ENCODE measurements at regions not wholly inside any gene's neighbourhood (a gene's known extent, or its start where the extent isn't known, plus 50 kb on each side); places are given as distances from the start of the nearest gene placed in this dataset.

GRCh38 chr9:81174023-81174422, 515.3 kb downstream of the TLE1 start:
- ATAC-seq (no peak), DNase-seq (ENCODE audit: low spot score) (no peak)
- intact Hi-C loops (cut with DNase I) = no loop called here

GRCh38 chr9:81171689-81172088, 517.7 kb downstream of the TLE1 start:
- intact Hi-C loops (cut with DNase I) = no loop called here
- no peak for DNase-seq (ENCODE audit: low spot score)
- ATAC-seq = no peak

DNA sequence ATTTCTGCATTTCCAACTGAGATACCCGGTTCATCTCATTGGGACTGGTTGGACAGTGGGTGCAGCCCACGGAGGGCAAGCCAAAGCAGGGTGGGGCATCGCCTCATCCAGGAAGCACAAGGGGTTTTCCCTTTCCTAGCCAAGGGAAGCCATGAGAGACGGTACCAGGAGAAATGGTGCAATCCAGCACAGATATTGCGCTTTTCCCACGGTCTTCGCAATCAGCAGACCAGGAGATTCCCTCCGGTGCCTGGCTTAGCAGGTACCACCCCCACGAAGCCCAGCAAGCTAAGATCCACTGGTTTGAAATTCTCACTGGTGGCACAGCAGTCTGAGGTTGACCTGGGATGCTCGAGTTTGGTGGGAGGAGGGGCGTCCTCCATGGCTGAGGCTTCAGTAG, 527.0 kb downstream of the TLE1 start:
- ATAC-seq (no peak), DNase-seq (ENCODE audit: low spot score) (no peak)
- intact Hi-C loops (cut with DNase I) = no loop called here

DNA sequence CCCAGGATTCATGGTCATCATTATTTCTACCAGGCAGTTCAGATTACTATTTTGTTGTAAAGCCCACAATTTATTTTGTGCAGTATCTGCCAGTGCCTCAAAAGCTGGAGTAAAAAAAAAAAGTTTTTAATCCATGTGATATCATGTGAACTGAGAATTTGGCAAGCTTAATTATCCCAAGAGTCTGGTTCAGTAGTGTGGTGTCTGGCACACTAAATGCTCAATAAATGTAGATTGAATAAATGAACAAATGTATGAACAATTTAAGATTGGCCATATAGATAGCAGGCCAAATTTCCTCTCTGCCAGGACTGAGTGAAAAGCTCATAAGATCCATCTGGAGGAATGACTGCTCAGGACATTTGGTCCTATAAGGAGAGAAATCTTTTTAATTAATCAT, 533.0 kb downstream of the TLE1 start:
- no peak for DNase-seq (ENCODE audit: low spot score)
- ATAC-seq = no peak
- intact Hi-C loops (cut with DNase I) = no loop called here

DNA sequence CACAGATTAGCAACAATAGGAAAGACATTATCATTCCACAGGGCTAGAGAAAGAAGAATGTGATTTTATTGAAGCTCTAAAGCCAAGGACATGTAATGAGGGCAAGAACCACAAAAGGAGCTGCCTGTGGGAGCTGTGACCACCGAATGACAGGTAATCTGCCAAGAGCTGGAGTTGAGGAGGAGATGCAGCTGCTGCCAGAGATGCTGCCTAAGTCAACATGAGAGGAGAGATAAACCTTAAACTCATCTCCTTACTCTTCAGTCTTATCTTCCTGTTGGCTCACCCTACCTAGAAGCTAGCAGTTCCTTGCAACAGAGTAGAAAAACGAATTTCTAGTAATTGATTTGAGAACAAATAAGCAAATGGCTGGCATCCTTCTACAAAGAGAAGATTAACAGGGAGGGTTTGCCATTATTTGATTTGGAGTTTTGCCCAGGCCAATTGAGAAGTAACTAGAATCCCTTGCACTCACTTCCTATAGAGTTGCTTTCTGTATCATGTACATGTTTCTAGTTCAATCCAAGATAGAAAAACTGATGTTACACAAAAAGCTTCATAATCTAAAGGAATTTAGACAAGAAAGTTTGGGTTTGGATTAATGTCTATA, 539.2 kb downstream of the TLE1 start:
- intact Hi-C loops (cut with DNase I) = no loop called here
- DNase-seq (ENCODE audit: low spot score) (no peak), ATAC-seq (no peak)

DNA sequence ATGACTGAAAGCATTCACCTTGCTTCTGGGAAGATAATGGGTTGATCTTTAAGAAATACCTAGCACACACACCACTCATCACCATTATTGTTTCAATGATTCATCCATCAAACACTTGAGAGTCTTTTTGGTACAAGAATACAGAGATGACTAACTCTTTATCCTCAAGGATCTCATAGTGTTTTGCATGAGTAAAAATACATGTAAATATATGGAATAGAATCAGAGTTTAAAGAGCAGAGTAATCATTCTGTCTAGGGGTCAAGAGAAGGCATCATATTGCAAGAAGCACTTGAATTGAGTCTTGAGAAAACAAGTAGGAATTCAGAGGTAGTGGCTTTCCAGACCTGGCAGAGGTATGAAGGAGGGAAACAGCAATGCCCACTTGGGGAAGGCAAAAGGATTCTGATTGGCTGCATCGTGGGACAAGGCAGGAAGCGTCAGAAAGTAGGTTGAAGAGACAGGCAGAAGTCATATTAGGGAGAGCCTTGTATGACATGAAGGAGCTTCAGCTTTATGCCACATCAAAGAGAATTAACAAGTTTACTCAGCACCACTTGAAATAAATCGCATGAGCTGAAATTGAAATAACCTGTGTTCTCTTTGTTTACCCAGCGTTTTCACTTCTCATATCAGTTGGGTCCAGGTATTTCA, 542.5 kb downstream of the TLE1 start:
- ATAC-seq (no peak), DNase-seq (ENCODE audit: low spot score) (no peak)
- intact Hi-C loops (cut with DNase I) = no loop called here

DNA sequence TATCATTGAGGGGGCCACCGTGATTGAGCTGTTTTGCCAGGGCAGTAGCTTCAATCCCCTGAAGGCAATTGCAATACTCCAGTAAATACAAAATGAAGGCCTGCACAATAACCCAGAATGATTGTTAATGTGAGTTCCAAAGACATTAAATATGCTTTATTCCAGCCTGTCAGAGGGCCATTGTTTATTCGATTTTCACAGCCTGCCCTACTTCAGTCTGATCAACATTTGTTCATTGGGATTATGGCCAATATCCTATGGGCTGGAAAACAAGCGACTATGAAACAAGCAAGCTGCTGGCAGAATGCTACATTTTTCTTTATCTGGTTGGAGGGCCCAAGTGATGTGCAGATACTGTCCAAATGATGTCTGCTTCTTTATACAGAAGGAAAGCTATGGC, 543.1 kb downstream of the TLE1 start:
- DNase-seq (ENCODE audit: low spot score) = no peak
- intact Hi-C loops (cut with DNase I) = no loop called here
- no peak for ATAC-seq

GRCh38 chr9:81145331-81145963, 543.9 kb downstream of the TLE1 start:
- DNase-seq (ENCODE audit: low spot score) (no peak), ATAC-seq (no peak)
- intact Hi-C loops (cut with DNase I) = no loop called here

GRCh38 chr9:81141961-81142360, 547.4 kb downstream of the TLE1 start:
- intact Hi-C loops (cut with DNase I) = no loop called here
- no peak for DNase-seq (ENCODE audit: low spot score)
- no peak for ATAC-seq

- ATAC-seq (no peak), DNase-seq (ENCODE audit: low spot score) (no peak)
- intact Hi-C loops (cut with DNase I) = no loop called here
Measured at GRCh38 chr9:81137976-81138568, 551.3 kb downstream of the TLE1 start.

GRCh38 chr9:81132796-81133195, 556.6 kb downstream of the TLE1 start:
- ATAC-seq (no peak), DNase-seq (ENCODE audit: low spot score) (no peak)
- intact Hi-C loops (cut with DNase I) = no loop called here

DNA sequence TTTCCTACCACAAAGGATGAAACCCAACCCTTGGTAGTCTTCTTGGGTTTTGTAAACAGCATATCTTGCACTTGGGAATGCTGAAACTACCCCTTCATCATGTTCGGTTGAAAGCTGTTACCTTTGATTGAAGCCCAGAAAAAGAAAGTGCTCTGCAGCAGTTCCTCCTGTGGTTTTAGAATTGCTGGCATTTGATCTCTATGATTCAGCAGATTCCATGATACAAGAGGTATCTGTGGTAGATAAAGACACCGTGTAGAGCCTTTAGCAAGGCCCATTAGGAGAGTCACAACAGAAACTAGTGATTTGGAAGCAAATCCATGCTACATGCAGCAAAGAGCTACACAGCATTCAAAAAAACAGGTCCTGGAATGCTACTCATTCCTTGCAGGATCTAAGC, 557.0 kb downstream of the TLE1 start:
- DNase-seq (ENCODE audit: low spot score) (no peak), ATAC-seq (no peak)
- intact Hi-C loops (cut with DNase I) = no loop called here

DNA sequence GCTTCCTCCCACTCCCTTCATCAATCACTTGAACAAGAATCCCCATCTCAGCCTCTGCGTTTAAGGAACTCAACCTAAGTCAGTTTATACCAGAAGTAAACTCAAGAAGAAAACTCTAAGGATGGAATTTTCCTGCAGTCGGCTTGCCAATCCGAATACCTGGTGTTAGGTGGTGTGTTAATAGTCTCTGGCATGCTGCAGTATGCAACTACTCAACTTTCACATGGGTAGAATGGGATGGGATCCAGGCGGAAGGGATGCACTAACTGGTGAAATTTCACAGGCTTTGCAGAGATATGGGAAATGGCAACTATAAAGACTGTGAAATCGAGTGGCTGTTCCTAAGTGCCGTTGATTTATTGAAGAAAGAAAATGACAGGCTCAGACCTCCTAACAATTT, 560.6 kb downstream of the TLE1 start:
- DNase-seq (ENCODE audit: low spot score) (no peak), ATAC-seq (no peak)
- intact Hi-C loops (cut with DNase I) = no loop called here

DNA sequence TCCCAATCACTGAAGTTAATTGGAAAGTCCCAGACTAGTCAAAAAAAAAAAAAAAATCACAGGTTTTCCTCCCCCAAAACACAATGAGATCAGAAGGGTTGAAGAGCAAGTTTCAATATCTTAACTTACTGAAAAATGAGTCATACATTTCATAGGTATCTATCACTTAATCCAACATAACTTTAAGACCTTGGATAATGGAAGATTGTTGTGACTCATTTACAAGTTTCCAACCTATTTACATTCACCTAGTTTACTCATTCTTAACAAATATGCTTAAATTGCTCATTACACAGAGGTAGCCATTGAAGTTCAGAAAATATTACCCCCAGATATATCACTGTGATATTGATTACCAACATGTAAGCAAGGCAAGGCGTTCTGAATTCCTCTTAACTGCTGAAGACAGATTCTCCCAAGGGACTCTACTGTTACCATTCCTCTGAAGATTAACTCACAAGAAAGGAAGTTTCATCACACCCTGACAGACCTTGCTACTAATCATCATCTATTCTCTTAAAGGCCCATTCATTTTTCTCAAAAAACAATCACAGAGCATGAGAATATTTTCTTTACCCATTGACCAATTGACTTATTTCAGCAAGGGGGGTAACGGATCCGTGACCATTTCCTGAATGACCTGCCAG, 563.8 kb downstream of the TLE1 start:
- DNase-seq (ENCODE audit: low spot score) (no peak), ATAC-seq (no peak)
- intact Hi-C loops (cut with DNase I) = no loop called here

DNA sequence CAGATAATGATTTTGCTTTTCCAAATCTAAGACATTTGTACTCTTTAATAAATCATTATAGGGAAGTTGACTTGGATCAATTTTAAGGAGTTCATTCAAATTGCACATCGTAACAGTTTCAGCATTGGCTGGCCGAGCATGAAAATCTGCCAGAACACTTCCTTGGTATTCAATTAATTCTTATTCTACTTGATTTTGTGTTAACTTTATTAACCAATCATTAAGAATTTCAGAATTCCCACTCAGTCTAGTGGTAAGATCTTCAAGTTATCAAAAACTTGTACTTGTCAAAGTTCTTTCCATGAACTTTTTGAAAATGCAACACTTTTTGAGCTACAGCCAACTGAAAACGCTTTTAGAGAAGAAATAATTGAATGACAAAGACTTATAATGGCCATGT, 565.8 kb downstream of the TLE1 start:
- ATAC-seq (no peak), DNase-seq (ENCODE audit: low spot score) (no peak)
- intact Hi-C loops (cut with DNase I) = no loop called here

DNA sequence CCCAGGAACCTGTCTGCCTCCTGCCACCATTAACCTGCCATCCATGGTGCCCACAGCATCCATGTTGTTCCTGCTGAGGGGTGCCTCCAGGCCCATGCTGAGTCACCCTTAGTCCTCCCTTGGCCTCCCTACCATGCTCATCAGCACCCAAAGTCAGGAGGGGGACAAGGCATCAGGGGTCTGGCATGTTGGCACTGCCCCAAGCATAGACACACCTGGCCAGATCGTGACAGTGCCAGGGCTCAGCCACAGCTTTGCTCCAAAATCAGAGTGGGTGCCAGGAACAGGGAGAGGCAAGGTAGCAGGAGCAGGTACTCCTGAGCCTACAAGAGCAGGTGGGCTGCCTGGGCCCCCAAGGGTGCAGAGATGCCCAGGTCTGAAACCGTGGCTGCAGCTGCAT, 566.6 kb downstream of the TLE1 start:
- DNase-seq (ENCODE audit: low spot score) = no peak
- no peak for ATAC-seq
- intact Hi-C loops (cut with DNase I) = no loop called here

DNA sequence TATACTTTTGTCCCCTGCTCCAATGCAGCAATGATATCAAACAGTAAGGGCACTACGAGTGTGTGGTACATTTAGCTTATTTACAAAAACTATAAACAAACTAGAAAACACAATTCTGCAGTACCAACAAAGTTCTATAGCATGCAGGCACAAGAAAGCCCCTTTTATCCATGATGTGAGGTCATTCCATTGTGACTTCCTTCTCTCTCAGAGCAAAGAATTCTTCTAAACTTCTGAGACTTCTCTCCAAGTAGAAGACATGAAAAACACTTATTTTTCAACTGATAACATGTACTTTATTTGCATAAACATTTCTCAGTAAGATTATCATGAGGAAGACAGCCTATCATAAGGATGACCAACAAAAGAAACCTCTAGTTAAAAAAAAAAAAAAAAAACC, 569.8 kb downstream of the TLE1 start:
- ATAC-seq (no peak), DNase-seq (ENCODE audit: low spot score) (no peak)
- intact Hi-C loops (cut with DNase I) = no loop called here

GRCh38 chr9:81118416-81118815, 570.9 kb downstream of the TLE1 start:
- intact Hi-C loops (cut with DNase I) = no loop called here
- no peak for ATAC-seq

DNA sequence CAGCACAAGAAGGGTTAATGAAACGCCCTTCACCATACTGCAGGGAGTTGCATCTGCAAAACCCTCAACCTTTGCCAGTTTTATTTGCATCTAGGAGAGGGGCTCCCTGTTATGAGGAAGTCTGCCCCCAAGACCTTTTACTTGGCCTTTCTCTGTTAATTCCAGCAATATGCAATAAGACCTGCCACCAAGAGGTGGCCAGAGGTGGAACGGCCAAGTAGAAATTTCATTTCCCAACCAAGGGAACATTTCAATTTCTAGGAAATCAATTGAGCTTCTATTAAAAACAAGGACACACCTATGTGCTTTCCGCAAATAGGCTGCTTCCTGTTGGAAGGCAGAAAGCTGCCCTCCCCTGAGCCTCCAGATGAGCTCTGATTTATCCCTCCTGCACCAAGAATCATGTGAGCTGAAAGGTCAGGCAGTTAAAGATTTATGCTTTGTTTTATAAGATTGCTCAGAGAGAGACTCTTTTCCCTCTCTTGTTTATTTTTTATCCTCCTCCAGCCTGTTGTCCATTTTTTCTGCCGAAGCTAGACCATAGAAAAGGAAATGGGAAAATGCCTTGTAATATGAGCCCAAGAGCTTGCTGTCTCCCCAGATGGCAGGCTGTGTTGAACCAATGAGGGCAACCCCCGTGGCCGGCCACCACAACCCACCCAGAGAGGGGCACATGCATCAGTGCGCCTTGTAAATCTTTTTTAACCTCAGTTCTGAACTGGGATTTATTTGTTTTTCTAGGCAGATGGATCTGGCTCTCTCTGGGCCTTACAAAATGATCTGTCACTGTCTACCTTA, 572.8 kb downstream of the TLE1 start:
- peak; percentile 91 for ATAC-seq
- DNase-seq (ENCODE audit: low spot score) = no peak
- intact Hi-C loops (cut with DNase I) = no loop called here

More at GRCh38 chr9:81118416-81118815, 570.9 kb downstream of the TLE1 start:
- DNase-seq (ENCODE audit: low spot score) = no peak
